ENCODE measurements at regions not wholly inside any gene's neighbourhood (a gene's known extent, or its start where the extent isn't known, plus 50 kb on each side); places are given as distances from the start of the nearest gene placed in this dataset.

GRCh38 chr6:145405006-145405551 is 330.2 kb downstream of the EPM2A start:
- DNase-seq (ENCODE audit: low spot score) = no peak
- in situ Hi-C loops (cut with HindIII; ENCODE audit: low sequenced_read_pairs) = no loop called here

- no peak for DNase-seq (ENCODE audit: low spot score)
- in situ Hi-C loops (cut with HindIII; ENCODE audit: low sequenced_read_pairs) = no loop called here
Measured at GRCh38 chr6:145406783-145407182, 328.5 kb downstream of the EPM2A start.

GRCh38 chr6:145415616-145416015 is 319.7 kb downstream of the EPM2A start:
- in situ Hi-C loops (cut with HindIII; ENCODE audit: low sequenced_read_pairs) = no loop called here
- DNase-seq (ENCODE audit: low spot score) = no peak

- in situ Hi-C loops (cut with HindIII; ENCODE audit: low sequenced_read_pairs) = no loop called here
- no peak for DNase-seq (ENCODE audit: low spot score)
Measured at GRCh38 chr6:145420599-145420998, 314.7 kb downstream of the EPM2A start.

GRCh38 chr6:145423936-145424335 is 311.4 kb downstream of the EPM2A start:
- no peak for DNase-seq (ENCODE audit: low spot score)
- in situ Hi-C loops (cut with HindIII; ENCODE audit: low sequenced_read_pairs) = no loop called here

- in situ Hi-C loops (cut with HindIII; ENCODE audit: low sequenced_read_pairs) = no loop called here
- DNase-seq (ENCODE audit: low spot score) = no peak
Measured at GRCh38 chr6:145427232-145427631, 308.1 kb downstream of the EPM2A start.

- no peak for DNase-seq (ENCODE audit: low spot score)
- in situ Hi-C loops (cut with HindIII; ENCODE audit: low sequenced_read_pairs) = no loop called here
Measured at GRCh38 chr6:145428706-145429105, 306.6 kb downstream of the EPM2A start.

GRCh38 chr6:145442110-145442509 is 293.2 kb downstream of the EPM2A start:
- in situ Hi-C loops (cut with HindIII; ENCODE audit: low sequenced_read_pairs) = no loop called here
- DNase-seq (ENCODE audit: low spot score) = no peak

GRCh38 chr6:145445674-145446073 is 289.6 kb downstream of the EPM2A start:
- in situ Hi-C loops (cut with HindIII; ENCODE audit: low sequenced_read_pairs) = no loop called here
- DNase-seq (ENCODE audit: low spot score) = no peak

GRCh38 chr6:145451029-145451428 is 284.3 kb downstream of the EPM2A start:
- in situ Hi-C loops (cut with HindIII; ENCODE audit: low sequenced_read_pairs) = no loop called here
- DNase-seq (ENCODE audit: low spot score) = no peak

GRCh38 chr6:145453376-145453775 is 281.9 kb downstream of the EPM2A start:
- no peak for DNase-seq (ENCODE audit: low spot score)
- in situ Hi-C loops (cut with HindIII; ENCODE audit: low sequenced_read_pairs) = no loop called here

GRCh38 chr6:145454006-145454405 is 281.3 kb downstream of the EPM2A start:
- in situ Hi-C loops (cut with HindIII; ENCODE audit: low sequenced_read_pairs) = no loop called here

GRCh38 chr6:145457556-145457955 is 277.8 kb downstream of the EPM2A start:
- no peak for DNase-seq (ENCODE audit: low spot score)
- in situ Hi-C loops (cut with HindIII; ENCODE audit: low sequenced_read_pairs) = no loop called here

More at GRCh38 chr6:145454006-145454405, 281.3 kb downstream of the EPM2A start:
- DNase-seq (ENCODE audit: low spot score) = no peak

GRCh38 chr6:145468534-145468933 is 266.8 kb downstream of the EPM2A start:
- in situ Hi-C loops (cut with HindIII; ENCODE audit: low sequenced_read_pairs) = no loop called here
- DNase-seq (ENCODE audit: low spot score) = no peak

GRCh38 chr6:145469021-145469420 is 266.3 kb downstream of the EPM2A start:
- in situ Hi-C loops (cut with HindIII; ENCODE audit: low sequenced_read_pairs) = no loop called here
- no peak for DNase-seq (ENCODE audit: low spot score)

- DNase-seq (ENCODE audit: low spot score) = no peak
- in situ Hi-C loops (cut with HindIII; ENCODE audit: low sequenced_read_pairs) = no loop called here
Measured at GRCh38 chr6:145475794-145476396, 259.4 kb downstream of the EPM2A start.

- in situ Hi-C loops (cut with HindIII; ENCODE audit: low sequenced_read_pairs) = no loop called here
- no peak for DNase-seq (ENCODE audit: low spot score)
Measured at GRCh38 chr6:145480024-145480423, 255.3 kb downstream of the EPM2A start.

GRCh38 chr6:145483191-145483996 is 251.9 kb downstream of the EPM2A start:
- no peak for DNase-seq (ENCODE audit: low spot score)
- in situ Hi-C loops (cut with HindIII; ENCODE audit: low sequenced_read_pairs) = no loop called here

- in situ Hi-C loops (cut with HindIII; ENCODE audit: low sequenced_read_pairs) = no loop called here
- DNase-seq (ENCODE audit: low spot score) = no peak
Measured at GRCh38 chr6:145485288-145485687, 250.0 kb downstream of the EPM2A start.

GRCh38 chr6:145486306-145486705 is 249.0 kb downstream of the EPM2A start:
- in situ Hi-C loops (cut with HindIII; ENCODE audit: low sequenced_read_pairs) = no loop called here
- no peak for DNase-seq (ENCODE audit: low spot score)

- no peak for DNase-seq (ENCODE audit: low spot score)
- in situ Hi-C loops (cut with HindIII; ENCODE audit: low sequenced_read_pairs) = no loop called here
Measured at GRCh38 chr6:145489583-145489982, 245.7 kb downstream of the EPM2A start.
